ENCODE measurements at regions not wholly inside any gene's neighbourhood (a gene's known extent, or its start where the extent isn't known, plus 50 kb on each side); places are given as distances from the start of the nearest gene placed in this dataset.

DNA sequence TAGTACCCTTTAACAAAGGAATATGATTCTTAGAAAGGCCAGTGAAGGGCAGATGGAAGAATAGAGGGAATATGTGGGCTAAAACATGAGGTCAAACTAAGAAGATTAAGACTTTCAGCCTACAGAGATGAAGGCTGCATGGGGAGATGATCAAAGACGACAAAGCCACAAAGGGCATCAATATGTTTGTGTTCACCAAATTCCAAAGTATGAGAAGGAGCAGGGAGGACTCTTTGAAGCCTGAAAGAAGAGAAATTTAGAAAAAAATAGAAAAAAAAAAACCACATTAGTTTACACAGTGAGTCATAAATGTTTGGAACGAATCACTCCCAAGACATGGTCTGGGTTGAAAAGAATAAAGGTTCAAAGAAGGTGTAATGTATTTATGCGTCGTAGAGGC, 131.8 kb downstream of the NEDD1 start:
- Mint-ChIP-seq H3K4me1 (ENCODE audit: unreplicated experiment) (no peaks in the 10 kb centered on the region), H3K27ac (ENCODE audit: unreplicated experiment) (no peak overlapping the region), H3K27me3 (ENCODE audit: unreplicated experiment) (no peaks in the 10 kb centered on the region), H3K36me3 (ENCODE audit: unreplicated experiment) (no peaks in the 10 kb centered on the region), H3K4me3 (ENCODE audit: unreplicated experiment) (no peak overlapping the region), H3K9me3 (ENCODE audit: unreplicated experiment) (no peaks in the 10 kb centered on the region)
- TF ChIP-seq, protein P1, sequence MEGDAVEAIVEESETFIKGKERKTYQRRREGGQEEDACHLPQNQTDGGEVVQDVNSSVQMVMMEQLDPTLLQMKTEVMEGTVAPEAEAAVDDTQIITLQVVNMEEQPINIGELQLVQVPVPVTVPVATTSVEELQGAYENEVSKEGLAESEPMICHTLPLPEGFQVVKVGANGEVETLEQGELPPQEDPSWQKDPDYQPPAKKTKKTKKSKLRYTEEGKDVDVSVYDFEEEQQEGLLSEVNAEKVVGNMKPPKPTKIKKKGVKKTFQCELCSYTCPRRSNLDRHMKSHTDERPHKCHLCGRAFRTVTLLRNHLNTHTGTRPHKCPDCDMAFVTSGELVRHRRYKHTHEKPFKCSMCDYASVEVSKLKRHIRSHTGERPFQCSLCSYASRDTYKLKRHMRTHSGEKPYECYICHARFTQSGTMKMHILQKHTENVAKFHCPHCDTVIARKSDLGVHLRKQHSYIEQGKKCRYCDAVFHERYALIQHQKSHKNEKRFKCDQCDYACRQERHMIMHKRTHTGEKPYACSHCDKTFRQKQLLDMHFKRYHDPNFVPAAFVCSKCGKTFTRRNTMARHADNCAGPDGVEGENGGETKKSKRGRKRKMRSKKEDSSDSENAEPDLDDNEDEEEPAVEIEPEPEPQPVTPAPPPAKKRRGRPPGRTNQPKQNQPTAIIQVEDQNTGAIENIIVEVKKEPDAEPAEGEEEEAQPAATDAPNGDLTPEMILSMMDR (IDR thresholded peaks at IDR 0.05), result no peak
- no peak for DNase-seq (ENCODE audit: extremely low spot score, unreplicated experiment)

DNA sequence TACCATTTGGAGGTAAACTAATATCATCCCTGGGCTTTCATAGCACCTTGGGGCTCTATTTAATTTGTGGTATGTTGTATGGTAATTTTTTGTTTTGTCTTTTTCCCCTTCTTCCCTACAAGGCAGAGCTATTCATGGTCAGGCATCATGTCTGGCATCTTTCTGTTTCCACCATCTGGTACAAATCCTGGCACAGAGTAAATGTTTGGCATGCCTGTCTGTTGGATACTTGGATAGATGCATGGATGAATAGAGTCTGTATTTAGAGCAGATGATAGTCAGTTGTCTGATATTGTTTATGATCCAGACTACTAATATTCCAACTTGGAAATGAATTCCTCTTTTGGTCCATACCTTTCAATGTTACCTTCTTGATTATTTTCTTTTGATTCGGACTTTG, 139.8 kb downstream of the NEDD1 start:
- Mint-ChIP-seq H3K27ac (ENCODE audit: unreplicated experiment) (no peak overlapping the region), H3K36me3 (ENCODE audit: unreplicated experiment) (no peaks in the 10 kb centered on the region), H3K4me3 (ENCODE audit: unreplicated experiment) (no peak overlapping the region), H3K9me3 (ENCODE audit: unreplicated experiment) (no peaks in the 10 kb centered on the region), H3K27me3 (ENCODE audit: unreplicated experiment) (peaks cover 5% of the 10 kb centered on the region), H3K4me1 (ENCODE audit: unreplicated experiment) (no peaks in the 10 kb centered on the region)
- DNase-seq (ENCODE audit: extremely low spot score, unreplicated experiment), result no peak
- TF ChIP-seq, protein P1 (IDR thresholded peaks at IDR 0.05), result no peak

DNA sequence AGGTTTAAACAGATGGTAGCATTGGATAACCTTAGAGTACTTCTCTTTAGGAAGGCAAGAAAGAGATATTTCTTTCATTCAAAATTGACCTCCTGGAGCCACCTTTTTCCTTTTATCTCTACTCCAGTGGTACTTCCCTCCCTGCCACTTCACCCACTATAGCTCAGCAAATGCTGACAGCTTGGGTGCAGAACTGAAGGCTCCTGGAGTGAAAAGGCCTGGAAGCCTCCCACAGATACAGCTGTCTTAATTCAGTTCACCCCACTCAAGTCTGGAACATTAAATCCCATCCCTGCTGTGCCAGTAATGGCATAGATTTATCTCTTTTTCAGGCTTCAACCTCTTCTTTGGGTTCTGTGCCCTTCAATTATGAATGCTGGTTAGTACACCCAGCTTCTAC, 140.3 kb downstream of the NEDD1 start:
- Mint-ChIP-seq H3K4me3 (ENCODE audit: unreplicated experiment) (no peak overlapping the region), H3K36me3 (ENCODE audit: unreplicated experiment) (no peaks in the 10 kb centered on the region), H3K9me3 (ENCODE audit: unreplicated experiment) (no peaks in the 10 kb centered on the region), H3K4me1 (ENCODE audit: unreplicated experiment) (no peaks in the 10 kb centered on the region), H3K27me3 (ENCODE audit: unreplicated experiment) (peaks cover 5% of the 10 kb centered on the region), H3K27ac (ENCODE audit: unreplicated experiment) (no peak overlapping the region)
- DNase-seq (ENCODE audit: extremely low spot score, unreplicated experiment), result no peak
- TF ChIP-seq, protein P1 (IDR thresholded peaks at IDR 0.05), result no peak

DNA sequence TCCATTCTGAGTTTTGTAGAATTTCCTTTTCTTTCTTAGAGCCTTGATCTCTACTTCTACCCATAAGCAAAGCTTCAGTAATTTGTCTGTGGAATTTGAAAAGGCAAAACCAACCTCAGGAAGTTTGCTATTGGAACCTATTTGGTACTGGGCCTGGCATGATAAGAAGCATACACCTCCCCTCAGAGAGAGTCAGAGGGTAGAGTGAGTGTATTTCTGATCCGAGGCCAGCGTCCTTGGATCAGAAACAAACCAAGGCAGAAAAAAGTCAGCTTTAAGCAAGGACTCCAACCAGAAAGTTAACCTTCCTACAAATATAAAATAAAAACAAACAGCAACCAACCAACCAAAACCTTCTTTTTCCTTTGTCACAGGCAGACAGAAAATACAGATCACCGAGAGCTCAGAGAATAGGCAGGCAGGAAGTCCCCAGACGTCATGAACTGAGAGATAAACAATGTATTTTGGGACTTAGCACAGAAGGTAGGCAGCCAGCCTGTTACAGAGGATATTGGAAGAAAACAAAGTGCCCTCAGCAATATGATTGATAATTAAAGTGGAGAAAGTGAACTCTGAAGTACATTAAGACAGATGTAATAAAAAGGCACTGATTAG, 141.5 kb downstream of the NEDD1 start:
- Mint-ChIP-seq H3K27ac (ENCODE audit: unreplicated experiment) (no peak overlapping the region), H3K36me3 (ENCODE audit: unreplicated experiment) (no peaks in the 10 kb centered on the region), H3K27me3 (ENCODE audit: unreplicated experiment) (peaks cover 5% of the 10 kb centered on the region), H3K4me1 (ENCODE audit: unreplicated experiment) (no peaks in the 10 kb centered on the region), H3K9me3 (ENCODE audit: unreplicated experiment) (no peaks in the 10 kb centered on the region), H3K4me3 (ENCODE audit: unreplicated experiment) (no peak overlapping the region)
- DNase-seq (ENCODE audit: extremely low spot score, unreplicated experiment), result no peak
- TF ChIP-seq, protein P1 (IDR thresholded peaks at IDR 0.05), result no peak

DNA sequence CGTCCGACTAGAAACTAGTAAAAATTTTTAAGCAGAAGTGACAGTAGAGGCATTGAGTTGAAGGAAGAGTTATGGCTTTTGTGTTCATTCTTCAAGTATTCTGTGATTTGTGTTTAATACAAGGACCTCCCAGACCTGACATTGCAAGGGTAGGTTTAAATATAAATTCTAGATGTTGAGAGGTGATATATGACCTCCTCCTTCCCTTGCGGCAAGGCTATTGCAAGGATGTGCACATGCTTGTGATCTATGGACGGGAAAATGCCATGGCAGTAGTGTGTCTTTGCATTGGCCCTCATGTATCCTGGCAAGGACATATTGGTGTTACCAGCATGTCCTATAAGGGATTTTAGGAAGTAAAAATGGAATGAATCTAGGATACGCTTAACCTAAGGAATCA, 143.5 kb downstream of the NEDD1 start:
- H3K36me3 Mint-ChIP-seq (ENCODE audit: unreplicated experiment), result no peaks in the 10 kb centered on the region
- no peak overlapping the region for H3K4me3 Mint-ChIP-seq (ENCODE audit: unreplicated experiment)
- TF ChIP-seq, protein P1 (IDR thresholded peaks at IDR 0.05), result no peak
- H3K27ac Mint-ChIP-seq (ENCODE audit: unreplicated experiment), result no peak overlapping the region
- no peaks in the 10 kb centered on the region for H3K9me3 Mint-ChIP-seq (ENCODE audit: unreplicated experiment)
- no peak for DNase-seq (ENCODE audit: extremely low spot score, unreplicated experiment)
- peaks cover 5% of the 10 kb centered on the region for H3K27me3 Mint-ChIP-seq (ENCODE audit: unreplicated experiment)
- H3K4me1 Mint-ChIP-seq (ENCODE audit: unreplicated experiment), result no peaks in the 10 kb centered on the region
